ENCODE measurements at regions not wholly inside any gene's neighbourhood (a gene's known extent, or its start where the extent isn't known, plus 50 kb on each side); places are given as distances from the start of the nearest gene placed in this dataset.

DNA sequence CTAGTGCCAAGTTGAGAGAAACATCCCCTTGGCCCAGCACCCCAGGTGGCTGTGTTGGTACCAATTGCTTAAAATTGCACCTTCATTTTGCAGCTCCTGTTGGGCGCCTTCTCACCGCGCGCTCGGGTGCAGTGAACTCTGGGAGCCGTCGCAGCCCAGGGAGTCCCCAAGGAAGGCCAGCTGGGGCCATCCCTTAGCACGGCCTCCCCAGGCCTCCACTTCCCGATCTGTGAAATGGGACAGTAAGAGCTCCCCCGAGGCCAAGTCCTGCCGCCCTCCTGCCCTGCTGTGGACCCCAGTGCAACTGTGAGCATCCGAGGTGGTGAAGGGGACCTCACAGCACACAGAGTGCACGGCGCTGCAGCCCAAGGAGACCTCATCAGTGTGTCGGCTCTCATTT is 1234.1 kb downstream of the BRD1 start:
- no peak overlapping the region for H3K27ac ChIP-seq (ENCODE audit: low read depth, low read length)
- WGBS, 3 donors: 87 to 93% (median 93%) methylated on average over 15 of the region's 15 CpGs

DNA sequence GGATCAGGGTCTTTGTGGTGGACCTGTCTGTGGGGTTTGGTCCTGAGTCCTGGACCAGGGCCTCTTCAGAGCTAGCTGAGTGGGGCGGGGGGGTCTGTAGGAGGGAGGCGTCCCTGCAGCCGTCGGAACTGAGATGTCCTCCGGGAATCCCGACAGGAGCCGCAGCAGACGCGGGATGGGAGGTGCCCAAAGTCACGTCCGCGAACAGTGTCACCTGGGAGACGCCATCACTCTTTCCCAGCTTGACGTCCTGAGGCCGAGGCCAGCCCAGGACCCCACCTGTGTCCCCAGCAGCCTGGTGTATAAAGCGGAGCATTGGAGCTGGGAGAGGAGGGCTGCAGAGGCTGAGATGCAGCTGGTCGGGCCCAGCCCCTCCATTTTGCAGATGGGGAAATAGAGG is 1234.7 kb downstream of the BRD1 start:
- H3K27ac ChIP-seq (ENCODE audit: low read depth, low read length): no peak overlapping the region
- 68 to 87% (median 80%) methylated on average over 17 of the region's 17 CpGs for WGBS, 3 donors

DNA sequence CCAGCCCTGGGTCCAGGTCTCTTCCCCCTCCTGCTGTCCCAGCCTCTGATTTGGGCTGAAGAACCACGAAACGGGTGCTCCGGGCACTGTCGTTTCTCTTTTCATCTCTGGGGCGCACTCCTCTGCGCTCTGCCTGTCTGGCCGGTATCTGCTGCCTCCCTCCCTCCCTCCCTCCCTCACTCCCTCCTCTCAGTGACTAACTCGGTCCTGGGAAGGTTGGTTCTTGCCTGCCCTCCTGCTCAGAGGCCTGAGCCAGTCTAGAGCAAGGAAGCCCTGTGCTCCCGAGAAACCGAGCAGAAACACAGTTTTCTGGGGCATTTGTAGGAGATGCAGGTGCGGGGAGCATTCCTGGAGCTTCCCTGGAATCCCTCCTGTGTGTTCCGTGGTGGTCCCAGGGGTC is 1235.2 kb downstream of the BRD1 start:
- H3K27ac ChIP-seq (ENCODE audit: low read depth, low read length): no peak overlapping the region
- 56 to 72% (median 65%) methylated on average over 11 to 12 of the region's 12 CpGs for WGBS, 3 donors

DNA sequence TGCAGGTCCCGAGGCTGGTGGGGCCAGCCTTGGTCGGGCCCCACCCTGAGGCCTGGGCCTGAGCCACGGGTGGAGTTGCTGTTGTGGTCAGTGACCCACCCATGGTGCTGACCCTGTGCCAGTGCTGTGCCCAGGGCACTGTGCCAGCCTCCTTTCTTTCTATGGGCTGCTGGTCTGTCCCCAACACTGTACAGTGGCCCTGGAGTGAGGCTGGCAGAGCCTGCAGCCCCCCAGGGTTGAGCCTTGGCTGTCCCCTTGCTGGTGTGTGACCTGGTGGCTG is 1235.7 kb downstream of the BRD1 start:
- WGBS, 3 donors: 59 to 67% methylated on average over 2 to 3 of the region's 3 CpGs; no CpG with 5 or more reads in 1 of the 3 donors
- H3K27ac ChIP-seq (ENCODE audit: low read depth, low read length): no peak overlapping the region

DNA sequence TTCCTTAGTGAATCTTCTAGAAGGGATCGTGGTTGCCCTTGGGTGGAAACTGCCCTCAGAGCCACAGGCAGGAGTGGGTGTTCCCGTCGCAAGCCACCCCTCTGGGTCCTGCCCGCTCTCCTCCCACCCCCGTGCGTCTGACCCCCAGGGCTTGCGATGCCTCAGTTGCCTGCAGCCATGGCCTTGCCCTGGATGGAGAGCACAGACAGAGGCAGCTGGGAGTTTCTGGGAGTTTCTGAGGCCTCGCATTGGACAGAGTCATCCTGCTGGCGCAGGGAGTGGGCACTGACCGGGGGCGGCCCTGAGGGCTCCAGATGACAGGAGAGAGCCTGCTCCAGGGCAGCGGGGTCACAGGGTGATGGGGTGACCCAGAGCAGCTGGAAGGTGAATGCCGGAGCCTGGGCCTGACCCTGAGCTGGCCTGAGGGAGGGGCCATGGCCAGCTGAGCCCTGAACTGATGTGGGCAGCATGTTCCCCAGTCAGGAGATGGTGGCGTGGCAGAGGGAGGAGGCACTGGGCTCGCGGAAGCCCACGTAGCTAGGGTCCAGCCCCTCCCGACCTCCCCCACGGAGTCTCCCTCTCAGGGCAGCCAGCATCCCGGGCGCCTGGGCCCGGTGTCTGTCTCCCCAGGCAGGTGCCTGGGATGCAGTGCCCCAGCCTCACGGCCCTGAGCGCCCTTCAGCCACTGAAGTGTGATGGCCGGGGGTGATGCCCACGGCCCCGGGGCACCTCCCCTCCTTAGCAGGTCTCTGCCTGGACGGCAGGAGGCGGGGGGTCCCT is 1236.2 kb downstream of the BRD1 start:
- H3K27ac ChIP-seq (ENCODE audit: low read depth, low read length): no peak overlapping the region
- 82 to 88% (median 88%) methylated on average over 27 to 29 of the region's 29 CpGs for WGBS, 3 donors

DNA sequence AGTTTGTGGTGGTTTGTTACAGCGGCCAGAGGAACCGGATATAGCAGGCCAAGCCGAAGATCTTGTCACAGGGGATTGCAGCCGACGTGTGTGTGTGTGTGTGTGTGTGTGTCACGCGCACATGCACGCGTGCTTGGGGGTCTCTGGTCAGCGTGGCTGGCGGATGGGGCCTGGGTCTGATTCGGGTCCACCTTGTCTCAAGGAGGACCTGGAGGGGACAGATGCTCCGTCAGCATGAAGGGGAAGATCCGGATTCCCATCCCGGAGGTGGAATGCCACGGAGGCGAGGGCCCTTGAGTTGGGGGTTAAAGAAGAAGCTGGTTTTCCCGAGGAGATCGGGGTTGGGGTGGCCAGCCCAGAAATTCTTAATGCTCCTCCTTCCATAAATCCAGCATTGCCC is 1237.8 kb downstream of the BRD1 start:
- 79 to 91% (median 90%) methylated on average over 19 of the region's 19 CpGs for WGBS, 3 donors
- no peak overlapping the region for H3K27ac ChIP-seq (ENCODE audit: low read depth, low read length)

DNA sequence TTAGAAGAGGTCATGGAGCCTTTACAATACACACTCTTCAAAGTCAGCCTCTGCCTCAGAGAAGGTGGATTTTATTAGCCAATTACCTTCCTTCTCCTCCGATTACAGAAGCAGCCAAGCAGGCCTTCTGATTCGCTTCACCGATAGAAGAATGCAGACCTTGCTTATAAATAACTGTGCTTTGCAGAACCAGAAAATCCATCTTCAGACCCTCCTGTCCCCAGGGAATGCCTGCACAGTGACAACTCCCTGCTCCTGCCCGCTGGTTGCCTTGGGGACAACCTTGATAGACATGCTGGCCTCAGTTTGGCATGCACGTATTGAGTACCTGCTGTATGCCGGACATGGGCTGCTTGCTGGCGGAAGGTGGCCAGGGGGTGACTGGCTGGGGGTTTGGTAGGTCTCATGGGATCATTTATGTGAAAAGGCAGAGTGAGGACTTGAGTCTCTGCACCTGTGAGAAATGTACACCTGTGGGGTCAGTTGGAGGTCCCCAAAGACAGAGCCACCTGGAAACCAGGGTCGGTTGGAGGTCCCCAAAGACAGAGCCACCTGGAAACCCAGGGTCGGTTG is 1238.7 kb downstream of the BRD1 start:
- H3K27ac ChIP-seq (ENCODE audit: low read depth, low read length): no peak overlapping the region
- 60 to 91% (median 87%) methylated on average over 9 of the region's 9 CpGs for WGBS, 3 donors

DNA sequence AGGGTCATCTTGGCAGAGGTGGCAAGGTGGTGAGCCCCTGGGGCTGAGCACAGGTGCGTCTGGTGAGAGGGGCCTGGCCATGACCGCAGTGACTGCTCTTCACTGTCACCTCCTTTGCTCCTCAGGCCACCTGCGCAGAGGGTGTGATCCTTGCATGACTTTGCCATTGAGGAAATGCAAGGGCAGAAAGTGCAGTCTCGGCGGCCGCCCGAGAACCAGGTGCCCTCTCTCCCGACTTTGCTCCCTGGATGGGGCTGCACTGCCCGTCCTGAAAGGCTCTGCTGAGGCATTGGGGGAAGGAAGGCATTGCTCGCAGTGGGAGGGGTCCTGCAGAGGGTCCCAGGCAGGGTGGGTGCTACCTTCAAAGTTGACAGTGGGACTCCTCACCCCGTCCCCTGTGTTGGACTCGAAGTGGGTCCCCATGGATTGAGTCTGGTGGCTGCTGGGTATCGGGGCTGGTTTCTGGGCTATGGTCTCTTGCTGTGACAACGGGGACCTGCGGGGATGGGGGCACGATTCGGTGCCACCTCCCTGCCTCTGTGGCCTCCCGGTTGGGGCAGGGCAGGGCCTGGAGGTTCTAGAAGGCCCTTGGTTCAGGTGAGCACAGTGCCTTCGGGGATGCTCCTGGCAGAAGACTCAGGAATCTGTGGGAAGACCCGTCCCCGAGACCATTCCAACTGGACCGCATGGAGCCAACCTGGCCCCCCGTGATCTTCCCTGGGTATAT is 1239.4 kb downstream of the BRD1 start:
- 77 to 91% (median 90%) methylated on average over 23 of the region's 23 CpGs for WGBS, 3 donors
- no peak overlapping the region for H3K27ac ChIP-seq (ENCODE audit: low read depth, low read length)

DNA sequence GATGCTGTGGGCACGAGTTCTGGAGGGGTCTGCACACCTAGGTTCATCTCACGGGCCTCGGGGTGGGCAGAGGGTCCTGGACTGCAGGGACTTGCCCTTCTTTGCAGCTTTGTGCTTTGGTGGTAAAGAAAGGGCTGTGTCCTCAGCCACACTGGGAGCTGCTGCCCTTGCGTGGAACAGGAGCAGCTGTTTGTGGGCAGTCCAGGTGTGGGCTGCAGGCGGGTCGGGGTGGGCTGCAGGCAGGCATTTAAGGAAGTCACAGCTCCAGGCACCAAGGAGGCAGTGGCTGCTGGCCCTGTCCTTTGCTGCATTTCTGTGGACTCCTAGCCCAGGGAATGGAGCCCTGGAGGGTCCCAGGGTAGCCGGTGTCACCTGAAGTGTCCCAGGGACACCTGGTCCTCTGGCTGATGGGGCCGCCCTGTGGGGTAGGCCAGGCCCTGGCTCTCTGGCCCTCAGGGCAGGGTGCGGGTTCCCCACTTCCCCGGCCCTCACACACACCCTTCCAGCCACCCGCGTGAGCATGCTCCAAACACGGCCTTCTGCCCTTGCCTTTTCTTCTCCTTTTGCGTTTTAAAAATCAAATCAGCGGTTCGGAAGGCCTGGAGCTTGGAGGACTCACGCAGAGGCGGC is 1240.3 kb downstream of the BRD1 start:
- no peak overlapping the region for H3K27ac ChIP-seq (ENCODE audit: low read depth, low read length)
- 83 to 86% (median 84%) methylated on average over 18 of the region's 18 CpGs for WGBS, 3 donors

DNA sequence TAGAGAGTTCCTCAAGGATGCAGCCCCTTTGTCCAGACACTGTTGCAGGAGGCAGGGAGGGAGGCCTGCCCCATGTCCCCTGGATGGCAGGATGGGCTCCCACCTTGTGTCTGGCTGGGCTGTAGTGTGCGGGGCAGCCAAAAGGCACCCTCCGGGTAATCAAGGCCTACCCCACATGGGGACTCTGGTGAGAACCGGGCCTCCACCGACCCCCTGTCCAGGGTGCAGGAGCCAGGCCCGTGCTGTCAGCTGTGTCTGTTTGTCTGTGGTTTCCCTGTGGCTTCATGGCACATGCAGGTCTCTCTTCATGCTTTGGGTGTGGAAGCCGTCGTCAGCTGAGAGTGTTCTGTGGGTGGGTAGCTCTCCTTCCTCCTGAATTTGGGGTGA is 1240.9 kb downstream of the BRD1 start:
- no peak overlapping the region for H3K27ac ChIP-seq (ENCODE audit: low read depth, low read length)
- 77 to 86% (median 81%) methylated on average over 7 of the region's 7 CpGs for WGBS, 3 donors

DNA sequence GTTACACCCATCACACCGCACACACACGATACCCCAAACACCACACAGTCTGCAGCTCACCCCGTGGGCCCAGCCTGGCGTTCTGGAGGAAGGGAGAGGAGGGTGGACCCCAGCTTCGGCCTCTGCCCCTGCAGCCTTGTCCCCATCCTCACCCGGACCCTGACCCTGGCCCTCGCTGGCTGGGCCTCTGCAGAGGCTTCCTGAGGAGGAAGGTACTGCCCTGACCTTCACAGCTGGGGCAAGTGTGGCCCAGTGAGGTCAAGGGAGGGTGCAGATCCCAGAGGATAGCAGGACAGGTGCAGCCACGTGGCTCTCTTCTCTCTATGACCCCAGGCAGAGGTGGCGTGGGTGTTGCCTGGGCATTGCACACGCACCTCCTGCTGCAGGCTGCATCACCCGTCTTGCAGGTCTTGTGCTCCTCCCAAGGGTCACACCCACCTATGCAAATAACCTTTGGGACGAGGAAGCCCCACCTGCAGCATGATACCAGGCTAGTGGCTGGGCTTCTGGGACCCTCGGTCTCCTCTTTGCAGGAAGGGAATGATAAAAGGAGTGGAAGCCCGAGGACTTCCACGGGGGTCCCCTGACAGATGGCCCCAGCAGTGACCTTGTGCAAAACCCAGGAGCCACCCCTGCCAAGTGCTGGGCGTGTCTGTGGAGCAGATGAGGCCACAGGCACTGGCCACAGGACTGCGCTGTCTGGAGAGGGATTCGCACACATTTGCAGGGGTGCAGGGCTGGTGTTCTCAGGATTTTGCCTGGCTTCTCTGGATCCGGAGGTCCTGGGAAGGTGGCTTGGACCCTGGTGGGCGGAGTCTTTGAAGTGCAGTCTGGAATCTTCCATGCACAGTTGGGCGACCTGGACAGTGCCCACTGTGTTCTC is 1241.5 kb downstream of the BRD1 start:
- H3K27ac ChIP-seq (ENCODE audit: low read depth, low read length): no peak overlapping the region
- 59 to 77% (median 77%) methylated on average over 19 to 21 of the region's 21 CpGs for WGBS, 3 donors

DNA sequence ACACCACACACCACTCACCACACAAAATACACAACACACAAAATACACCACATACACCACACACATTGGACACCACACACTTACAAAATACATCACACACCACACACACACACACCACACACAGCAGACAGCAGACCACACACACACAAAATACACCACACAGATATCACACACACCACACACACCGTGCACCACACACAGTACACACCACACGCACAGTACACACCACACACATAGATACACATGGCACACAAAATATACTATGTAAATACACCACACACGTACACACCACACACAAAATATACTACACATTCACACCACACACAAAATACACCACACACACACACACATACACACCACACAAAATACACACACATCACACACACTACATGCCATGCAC is 1243.5 kb downstream of the BRD1 start:
- no peak overlapping the region for H3K27ac ChIP-seq (ENCODE audit: low read depth, low read length)
- WGBS, 3 donors: 88 to 97% (median 94%) methylated on average over 3 of the region's 3 CpGs

DNA sequence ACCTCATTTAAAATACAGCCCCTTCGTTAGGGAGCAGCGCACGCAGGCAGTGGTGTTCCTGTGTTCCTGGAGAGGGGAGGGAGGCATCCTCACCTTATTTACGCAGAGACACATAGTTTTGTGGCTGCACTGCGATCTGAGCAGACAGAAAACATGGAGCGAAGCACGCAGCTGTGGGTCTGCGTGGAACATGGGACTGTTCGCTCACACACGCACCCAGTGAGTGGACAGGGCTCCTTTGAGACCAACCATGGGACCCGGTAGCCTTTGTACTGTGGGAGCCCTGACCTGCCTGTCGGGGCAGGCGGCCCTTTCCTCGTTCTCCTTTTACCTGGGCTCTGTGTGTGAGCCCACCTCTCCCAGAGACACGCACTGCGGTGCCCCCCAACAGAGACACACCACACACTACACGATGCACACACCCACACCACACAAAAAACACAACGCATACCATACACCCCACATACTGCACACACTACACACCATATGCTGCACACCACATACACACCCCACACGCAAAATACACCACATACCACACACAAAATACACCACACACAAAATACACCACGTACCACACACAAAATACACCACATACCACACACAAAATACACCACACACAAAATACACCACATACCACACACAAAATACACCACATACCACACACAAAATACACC is 1245.7 kb downstream of the BRD1 start:
- no peak overlapping the region for H3K27ac ChIP-seq (ENCODE audit: low read depth, low read length)
- WGBS, 3 donors: 69 to 81% (median 76%) methylated on average over 20 of the region's 20 CpGs

DNA sequence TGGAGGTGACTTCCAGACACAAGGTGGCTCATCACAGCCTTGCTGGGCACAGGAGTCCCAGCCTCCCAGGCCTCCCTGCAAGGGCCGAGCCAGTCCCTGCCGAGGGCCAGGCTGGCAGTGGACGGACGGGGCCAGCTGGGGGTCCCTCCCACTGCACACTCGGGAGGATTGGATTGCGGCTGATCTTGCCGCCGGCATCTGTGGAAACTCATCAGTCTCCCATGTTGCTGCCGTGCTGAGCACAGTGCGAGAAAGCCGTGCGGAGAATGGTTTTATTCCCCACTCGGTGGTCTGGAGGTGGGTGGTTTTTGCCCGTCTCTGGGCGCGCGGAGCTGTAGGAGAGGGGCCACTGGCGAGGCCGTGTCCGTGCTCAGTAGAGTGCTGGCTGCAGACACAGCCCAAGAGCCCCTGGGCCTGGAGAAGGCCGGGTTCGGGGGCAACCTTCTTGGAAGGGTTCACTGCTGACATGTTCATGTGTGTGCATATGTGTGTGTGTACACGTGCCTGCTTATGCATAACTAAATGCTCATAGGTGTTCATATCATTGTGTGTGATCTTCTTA is 1246.4 kb downstream of the BRD1 start:
- WGBS, 3 donors: 62 to 75% (median 72%) methylated on average over 23 of the region's 23 CpGs
- H3K27ac ChIP-seq (ENCODE audit: low read depth, low read length): no peak overlapping the region

DNA sequence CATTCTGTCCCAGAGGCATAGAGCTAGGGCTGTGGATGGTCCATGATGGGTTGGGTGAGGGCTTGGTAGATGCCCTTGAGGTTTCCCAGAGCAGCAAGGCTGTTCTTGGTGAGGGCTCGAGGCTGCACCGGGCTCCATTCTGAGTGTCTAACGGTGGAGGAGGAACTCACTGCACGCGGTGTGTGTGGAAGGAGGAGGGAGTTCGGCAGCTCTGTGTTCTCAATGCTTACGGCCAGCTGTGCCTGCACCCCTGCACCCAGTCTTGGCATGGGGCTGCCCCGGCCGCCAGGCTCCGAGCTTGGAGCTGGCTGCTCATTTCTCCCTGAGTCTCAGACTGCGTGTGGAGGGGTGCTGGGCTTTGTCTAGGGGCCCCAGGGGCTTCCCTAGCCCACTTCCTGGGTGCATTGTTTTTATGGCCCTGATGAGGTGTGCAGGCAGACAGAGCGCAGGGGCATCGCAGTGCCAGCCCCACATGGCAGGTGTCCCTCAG is 1247.1 kb downstream of the BRD1 start:
- 70 to 75% (median 73%) methylated on average over 13 of the region's 13 CpGs for WGBS, 3 donors
- no peak overlapping the region for H3K27ac ChIP-seq (ENCODE audit: low read depth, low read length)

DNA sequence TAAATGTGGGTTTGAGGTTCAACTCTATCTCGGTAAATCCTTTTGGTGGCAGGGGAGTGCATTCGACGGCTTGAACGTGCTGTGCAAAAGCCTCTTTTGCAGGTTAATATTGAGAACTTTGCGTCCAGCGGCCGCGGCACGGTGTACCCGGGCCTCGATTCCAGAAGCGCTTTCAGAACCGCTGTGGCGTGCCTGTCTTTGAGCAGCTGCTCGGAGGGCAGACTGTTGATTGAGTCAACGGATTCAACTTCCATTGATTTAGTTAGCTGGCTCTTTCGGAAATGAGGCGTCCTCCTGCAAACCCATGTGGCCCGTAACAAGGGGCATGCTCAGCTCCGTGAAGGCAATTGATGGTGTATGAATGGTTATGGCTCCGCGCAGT is 1247.8 kb downstream of the BRD1 start:
- H3K27ac ChIP-seq (ENCODE audit: low read depth, low read length): no peak overlapping the region
- WGBS, 3 donors: 76 to 90% (median 85%) methylated on average over 22 of the region's 22 CpGs

DNA sequence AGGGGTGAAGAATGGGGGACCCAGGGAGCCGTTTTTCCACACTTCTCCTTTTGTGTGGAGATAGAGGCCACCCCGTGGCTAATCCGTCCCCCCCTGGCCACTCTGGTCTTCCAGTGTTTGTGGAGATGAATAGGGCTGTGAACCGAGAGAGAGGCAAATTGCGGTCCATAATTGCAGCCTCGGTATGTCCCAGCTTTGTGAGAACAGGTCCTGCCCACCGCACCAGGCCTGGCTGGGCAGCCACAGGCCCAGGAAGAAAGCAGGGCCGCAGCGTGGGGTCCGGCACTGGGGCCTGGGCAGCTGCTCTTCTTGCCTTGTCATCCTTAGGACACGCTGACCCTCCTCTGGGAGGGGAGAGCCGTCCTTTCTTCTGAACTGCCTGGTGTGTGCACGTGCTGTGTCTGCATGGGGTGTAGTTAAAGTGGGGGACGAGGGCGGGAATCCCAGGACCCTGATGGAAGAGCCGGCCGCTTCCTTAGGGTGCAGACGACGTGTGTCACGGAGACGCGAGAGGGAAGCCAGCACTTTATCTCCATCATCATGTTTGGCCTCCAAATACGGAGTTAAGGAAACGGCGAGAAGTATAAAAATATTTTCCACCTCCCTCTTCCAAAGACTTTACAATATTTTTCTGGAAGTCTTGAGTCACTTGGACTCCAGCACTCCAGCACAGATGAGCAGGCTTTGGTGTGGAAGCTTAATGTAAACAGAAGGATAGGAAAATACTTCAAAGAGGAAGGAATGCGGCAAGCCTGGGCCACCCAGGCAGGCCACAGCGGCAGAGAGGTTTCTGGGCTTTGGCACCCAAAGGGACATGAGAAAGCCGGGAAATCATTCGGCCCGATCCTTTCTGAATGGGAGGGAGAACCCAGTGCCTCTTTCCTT is 1248.4 kb downstream of the BRD1 start:
- WGBS, 3 donors: 63 to 72% (median 64%) methylated on average over 30 of the region's 30 CpGs
- no peak overlapping the region for H3K27ac ChIP-seq (ENCODE audit: low read depth, low read length)
